ENCODE measurements at regions not wholly inside any gene's neighbourhood (a gene's known extent, or its start where the extent isn't known, plus 50 kb on each side); places are given as distances from the start of the nearest gene placed in this dataset.
A peak's percentile ranks its signal among the peaks of the same experiment; 100 is the strongest.

DNA sequence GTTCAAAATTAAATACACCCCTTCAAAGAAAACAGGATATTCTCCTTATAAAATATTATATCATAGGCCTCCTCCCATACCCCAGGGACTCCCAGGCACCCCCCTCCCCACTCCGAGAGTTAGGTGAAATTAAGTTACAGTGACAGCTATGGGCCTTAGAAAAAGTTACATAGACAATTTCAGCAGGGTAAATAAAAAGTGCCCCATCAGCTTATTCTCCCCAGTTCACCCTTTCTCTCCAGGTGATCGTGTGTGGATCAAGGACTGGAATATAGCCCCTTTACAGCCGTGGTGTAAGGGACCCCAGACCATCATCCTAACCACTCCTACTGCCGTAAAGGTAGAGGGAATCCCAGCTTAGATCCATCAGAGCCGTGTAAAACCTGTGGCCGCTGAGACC lies 147.6 kb upstream of the FGF16 start:
- TF ChIP-seq MAFK (IDR thresholded peaks at IDR 0.05; ENCODE audit: low read depth, low read length) (peak; percentile 56; the same call in 1 of the 2 replicates), RCOR1 (IDR thresholded peaks at IDR 0.05; ENCODE audit: insufficient replicate concordance, low read length) (no peak), NFE2L2 (IDR thresholded peaks at IDR 0.05; ENCODE audit: low read depth, low read length) (no peak), CHD1 (IDR thresholded peaks at IDR 0.05; ENCODE audit: low read depth, low read length) (no peak), POLR2A (IDR thresholded peaks at IDR 0.05; ENCODE audit: low read depth, low read length) (no peak), RFX5 (IDR thresholded peaks at IDR 0.05; ENCODE audit: low read depth, low read length) (no peak), CEBPB (IDR thresholded peaks at IDR 0.05; ENCODE audit: low read depth, low read length) (no peak), SMC3 (IDR thresholded peaks at IDR 0.05; ENCODE audit: low read depth, low read length) (no peak), MXI1 (IDR thresholded peaks at IDR 0.05; ENCODE audit: borderline replicate concordance, low read depth, low read length) (no peak), RAD21 (IDR thresholded peaks at IDR 0.05; ENCODE audit: low read length) (no peak), BHLHE40 (IDR thresholded peaks at IDR 0.05; ENCODE audit: low read depth, low read length) (no peak)
- TF ChIP-seq, protein P1, sequence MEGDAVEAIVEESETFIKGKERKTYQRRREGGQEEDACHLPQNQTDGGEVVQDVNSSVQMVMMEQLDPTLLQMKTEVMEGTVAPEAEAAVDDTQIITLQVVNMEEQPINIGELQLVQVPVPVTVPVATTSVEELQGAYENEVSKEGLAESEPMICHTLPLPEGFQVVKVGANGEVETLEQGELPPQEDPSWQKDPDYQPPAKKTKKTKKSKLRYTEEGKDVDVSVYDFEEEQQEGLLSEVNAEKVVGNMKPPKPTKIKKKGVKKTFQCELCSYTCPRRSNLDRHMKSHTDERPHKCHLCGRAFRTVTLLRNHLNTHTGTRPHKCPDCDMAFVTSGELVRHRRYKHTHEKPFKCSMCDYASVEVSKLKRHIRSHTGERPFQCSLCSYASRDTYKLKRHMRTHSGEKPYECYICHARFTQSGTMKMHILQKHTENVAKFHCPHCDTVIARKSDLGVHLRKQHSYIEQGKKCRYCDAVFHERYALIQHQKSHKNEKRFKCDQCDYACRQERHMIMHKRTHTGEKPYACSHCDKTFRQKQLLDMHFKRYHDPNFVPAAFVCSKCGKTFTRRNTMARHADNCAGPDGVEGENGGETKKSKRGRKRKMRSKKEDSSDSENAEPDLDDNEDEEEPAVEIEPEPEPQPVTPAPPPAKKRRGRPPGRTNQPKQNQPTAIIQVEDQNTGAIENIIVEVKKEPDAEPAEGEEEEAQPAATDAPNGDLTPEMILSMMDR (conservative IDR thresholded peaks at IDR 0.05; ENCODE audit: low read depth, low read length) = no peak
- TF ChIP-seq, protein P2, sequence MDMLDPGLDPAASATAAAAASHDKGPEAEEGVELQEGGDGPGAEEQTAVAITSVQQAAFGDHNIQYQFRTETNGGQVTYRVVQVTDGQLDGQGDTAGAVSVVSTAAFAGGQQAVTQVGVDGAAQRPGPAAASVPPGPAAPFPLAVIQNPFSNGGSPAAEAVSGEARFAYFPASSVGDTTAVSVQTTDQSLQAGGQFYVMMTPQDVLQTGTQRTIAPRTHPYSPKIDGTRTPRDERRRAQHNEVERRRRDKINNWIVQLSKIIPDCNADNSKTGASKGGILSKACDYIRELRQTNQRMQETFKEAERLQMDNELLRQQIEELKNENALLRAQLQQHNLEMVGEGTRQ (IDR thresholded peaks at IDR 0.05; ENCODE audit: low read depth, low read length) = no peak

Data from IMR-90 (cell line).